SK-N-SH (cell line): ENCODE measurements at regions not wholly inside any gene's neighbourhood (a gene's known extent, or its start where the extent isn't known, plus 50 kb on each side); places are given as distances from the start of the nearest gene placed in this dataset.

ENCODE experiments used
- CHD2 ChIP-seq: fragments of 150-350 bp; IDR thresholded peaks from 2 replicates; pipeline ENCODE4 v1.6.1; 2018; ENCODE audit warnings: low read length; ENCODE audit not compliant: partially characterized antibody
- ELF1 ChIP-seq: IDR thresholded peaks from 2 replicates; pipeline ENCODE4 v1.4.0; 2012
- EP300 ChIP-seq, 2 experiments: IDR thresholded peaks; 2 replicates each; pipeline versions ENCODE4 v1.4.0 to v1.6.1; 2012; ENCODE audit warnings: borderline replicate concordance in 1 of 2, low read depth in 1 of 2, low read length in 1 of 2
- FOXJ3 ChIP-seq: sonication (generic); formaldehyde crosslinking; IDR thresholded peaks from 2 replicates; pipeline ENCODE4 v1.5.1; 2020; ENCODE audit warnings: mild to moderate bottlenecking, missing genetic modification reagents
- GATA2 ChIP-seq: sonication (generic); formaldehyde crosslinking; IDR thresholded peaks from 2 replicates; pipeline ENCODE4 v1.5.0; 2020; ENCODE audit warnings: mild to moderate bottlenecking, missing genetic modification reagents
- NFIC ChIP-seq: IDR thresholded peaks from 2 replicates; pipeline ENCODE4 v1.4.0; 2012; ENCODE audit warnings: borderline replicate concordance
- POLR2AphosphoS5 ChIP-seq: IDR thresholded peaks from 2 replicates; pipeline ENCODE4 v1.6.1; 2012; ENCODE audit warnings: low read depth, low read length
- RAD21 ChIP-seq: IDR thresholded peaks from 2 replicates; pipeline ENCODE4 v1.6.1; 2012; ENCODE audit warnings: mild to moderate bottlenecking, low read length
- RCOR1 ChIP-seq: fragments of 150-350 bp; IDR thresholded peaks from 2 replicates; pipeline ENCODE4 v1.6.1; 2017; ENCODE audit warnings: antibody characterized with exemption, low read length
- TF ChIP-seq, protein P1 (sequence below): fragments of 200-600 bp; sonication (generic); IDR thresholded peaks from 2 replicates; pipeline ENCODE4 v1.6.1; 2017; ENCODE audit warnings: antibody characterized with exemption, mild to moderate bottlenecking, moderate library complexity
- TF ChIP-seq, protein P2 (sequence below): fragments of 150-350 bp; IDR thresholded peaks from 2 replicates; pipeline ENCODE4 v1.6.1; 2017; ENCODE audit warnings: antibody characterized with exemption, low read length, low read depth, borderline replicate concordance

DNA sequence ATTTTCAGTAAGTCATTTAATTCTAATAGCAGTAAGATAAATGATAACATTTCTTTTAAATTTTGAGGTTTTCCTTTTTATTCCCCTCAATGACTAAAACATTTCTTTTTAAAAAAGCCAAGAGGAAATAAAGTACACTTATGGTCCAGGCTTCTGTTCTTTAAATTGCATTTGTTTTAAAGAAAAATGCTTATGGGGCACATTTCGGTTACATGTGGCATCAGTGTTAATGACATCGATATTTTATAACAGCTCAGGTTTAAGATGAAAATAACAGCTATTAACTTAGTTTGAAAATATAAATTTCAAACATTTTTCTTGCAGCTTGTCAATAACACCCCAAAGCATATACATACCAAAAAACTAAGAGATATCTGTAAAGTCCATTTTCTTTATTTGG lies 1161.1 kb downstream of the PCDH18 start:
- no peak for TF ChIP-seq ELF1
- no peak for TF ChIP-seq GATA2 (CRISPR knock-in tag)
- no peak for TF ChIP-seq RAD21
- TF ChIP-seq CHD2 = no peak
- TF ChIP-seq NFIC = no peak
- TF ChIP-seq, protein P1, sequence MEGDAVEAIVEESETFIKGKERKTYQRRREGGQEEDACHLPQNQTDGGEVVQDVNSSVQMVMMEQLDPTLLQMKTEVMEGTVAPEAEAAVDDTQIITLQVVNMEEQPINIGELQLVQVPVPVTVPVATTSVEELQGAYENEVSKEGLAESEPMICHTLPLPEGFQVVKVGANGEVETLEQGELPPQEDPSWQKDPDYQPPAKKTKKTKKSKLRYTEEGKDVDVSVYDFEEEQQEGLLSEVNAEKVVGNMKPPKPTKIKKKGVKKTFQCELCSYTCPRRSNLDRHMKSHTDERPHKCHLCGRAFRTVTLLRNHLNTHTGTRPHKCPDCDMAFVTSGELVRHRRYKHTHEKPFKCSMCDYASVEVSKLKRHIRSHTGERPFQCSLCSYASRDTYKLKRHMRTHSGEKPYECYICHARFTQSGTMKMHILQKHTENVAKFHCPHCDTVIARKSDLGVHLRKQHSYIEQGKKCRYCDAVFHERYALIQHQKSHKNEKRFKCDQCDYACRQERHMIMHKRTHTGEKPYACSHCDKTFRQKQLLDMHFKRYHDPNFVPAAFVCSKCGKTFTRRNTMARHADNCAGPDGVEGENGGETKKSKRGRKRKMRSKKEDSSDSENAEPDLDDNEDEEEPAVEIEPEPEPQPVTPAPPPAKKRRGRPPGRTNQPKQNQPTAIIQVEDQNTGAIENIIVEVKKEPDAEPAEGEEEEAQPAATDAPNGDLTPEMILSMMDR = no peak
- no peak for TF ChIP-seq POLR2AphosphoS5
- no peak for TF ChIP-seq FOXJ3
- TF ChIP-seq, protein P2, sequence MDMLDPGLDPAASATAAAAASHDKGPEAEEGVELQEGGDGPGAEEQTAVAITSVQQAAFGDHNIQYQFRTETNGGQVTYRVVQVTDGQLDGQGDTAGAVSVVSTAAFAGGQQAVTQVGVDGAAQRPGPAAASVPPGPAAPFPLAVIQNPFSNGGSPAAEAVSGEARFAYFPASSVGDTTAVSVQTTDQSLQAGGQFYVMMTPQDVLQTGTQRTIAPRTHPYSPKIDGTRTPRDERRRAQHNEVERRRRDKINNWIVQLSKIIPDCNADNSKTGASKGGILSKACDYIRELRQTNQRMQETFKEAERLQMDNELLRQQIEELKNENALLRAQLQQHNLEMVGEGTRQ = no peak
- TF ChIP-seq EP300 (IDR thresholded peaks at IDR 0.05; ENCODE audit: borderline replicate concordance in 1 of 2, low read depth in 1 of 2, low read length in 1 of 2) = no peak
- no peak for TF ChIP-seq RCOR1
